ENCODE measurements at regions not wholly inside any gene's neighbourhood (a gene's known extent, or its start where the extent isn't known, plus 50 kb on each side); places are given as distances from the start of the nearest gene placed in this dataset.

DNA sequence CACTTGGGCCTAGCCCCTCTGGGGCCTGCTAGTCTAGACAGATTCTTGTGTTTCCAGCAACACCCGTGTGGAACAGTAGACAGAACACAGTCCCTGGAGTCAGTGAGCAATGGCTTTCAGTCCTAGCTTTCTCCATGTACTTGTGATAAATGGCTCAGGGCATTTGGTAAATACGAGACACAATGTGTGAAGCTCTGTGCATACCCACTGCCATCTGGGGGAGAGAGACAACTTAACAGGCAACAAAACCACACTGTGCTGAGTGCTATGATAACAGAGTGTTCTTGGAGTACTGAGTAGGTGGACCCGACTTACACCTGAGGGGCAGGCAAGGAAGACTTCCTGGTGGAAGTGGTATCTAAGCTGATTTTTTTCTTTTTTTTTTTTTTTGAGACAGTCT lies 86.3 kb upstream of the TBX3 start:
- no peak for DNase-seq

DNA sequence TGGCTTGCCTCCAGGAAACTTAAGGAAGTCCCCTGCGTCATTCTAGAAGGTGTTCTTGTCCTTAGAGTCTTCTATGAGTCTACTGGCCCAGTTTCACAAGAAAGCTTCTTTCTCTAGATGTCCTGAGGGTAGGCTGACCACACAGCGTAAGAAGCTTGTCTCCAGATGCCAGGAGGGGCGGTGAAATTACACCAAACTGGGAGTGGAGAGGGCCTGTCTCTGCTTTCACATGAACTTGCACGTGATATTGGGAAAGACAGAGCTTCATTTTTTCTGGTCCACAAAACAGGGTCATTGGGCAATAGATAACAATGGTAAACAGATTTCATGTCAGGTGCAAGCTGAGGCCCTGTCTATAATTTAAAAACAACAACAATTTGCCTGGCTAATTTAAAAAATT lies 85.7 kb upstream of the TBX3 start:
- no peak for DNase-seq

DNA sequence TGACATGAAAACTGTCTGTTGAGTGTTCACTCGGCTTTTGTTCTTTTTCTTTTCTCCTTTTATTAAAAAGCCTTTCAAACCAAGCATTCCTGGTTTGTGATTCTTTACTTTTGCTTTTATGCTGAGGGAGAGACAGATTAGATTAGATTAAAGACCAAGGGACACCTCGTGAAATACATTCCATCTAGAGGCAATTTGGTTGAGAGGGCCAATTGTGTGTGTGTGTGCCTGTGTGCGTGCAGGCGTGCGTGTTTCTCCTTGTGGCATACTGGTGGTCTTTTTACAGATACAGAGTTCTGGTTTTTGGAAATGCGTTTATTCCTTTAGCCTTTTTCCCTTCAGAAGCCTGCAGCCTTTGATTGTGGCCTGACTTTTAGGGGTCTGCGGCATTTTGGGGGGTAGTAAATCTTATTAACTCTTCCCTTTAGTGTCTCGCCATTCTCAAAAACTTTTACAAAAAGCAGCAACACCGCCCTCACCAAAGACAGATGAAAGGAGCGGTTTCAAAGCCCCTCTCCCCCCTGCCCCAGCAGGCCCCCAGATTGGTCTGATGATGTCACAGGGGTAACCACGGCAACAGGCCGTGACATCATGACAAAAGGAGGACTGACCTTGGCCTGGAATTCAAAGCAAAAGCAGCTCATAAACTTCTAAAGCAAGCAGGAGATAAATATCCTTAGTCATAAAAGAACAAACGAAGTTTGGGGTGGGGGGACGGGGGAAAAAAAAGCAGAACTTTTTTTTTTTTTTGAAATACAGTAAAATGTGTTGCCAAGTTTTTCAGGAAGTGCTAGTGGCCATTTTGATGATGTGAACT lies 84.1 kb upstream of the TBX3 start:
- DNase-seq = no peak

DNA sequence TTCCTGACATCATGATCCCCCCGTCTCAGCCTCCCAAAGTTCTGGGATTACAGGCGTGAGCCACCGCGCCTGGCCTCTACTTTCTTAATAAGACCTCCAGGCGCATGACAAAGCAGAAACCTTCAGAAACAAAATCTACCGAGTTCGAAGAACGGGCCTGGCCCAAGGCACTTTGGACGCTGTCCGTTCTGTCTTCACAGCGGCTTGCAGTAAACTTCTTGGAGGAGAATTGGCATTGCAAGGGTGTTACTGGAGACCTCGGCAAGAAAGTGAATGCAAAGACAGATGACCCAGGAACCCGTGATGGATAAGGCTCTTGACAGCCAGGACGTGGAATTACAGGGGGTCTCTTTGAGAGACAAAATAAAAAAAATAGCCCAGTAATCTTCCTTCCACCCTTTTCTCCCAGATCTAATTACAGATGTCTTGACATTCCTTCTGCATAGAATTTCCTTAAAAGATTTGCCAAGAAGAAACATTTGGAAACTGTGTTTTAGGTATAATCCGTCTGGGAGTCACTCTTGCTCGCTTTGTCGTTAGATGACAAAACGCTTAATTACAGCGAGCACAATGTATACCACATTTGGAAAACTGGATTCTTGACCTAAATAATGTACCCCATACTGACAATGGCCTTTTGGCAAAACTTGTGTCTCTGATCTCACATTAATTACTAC lies 83.2 kb upstream of the TBX3 start:
- DNase-seq = no peak

DNA sequence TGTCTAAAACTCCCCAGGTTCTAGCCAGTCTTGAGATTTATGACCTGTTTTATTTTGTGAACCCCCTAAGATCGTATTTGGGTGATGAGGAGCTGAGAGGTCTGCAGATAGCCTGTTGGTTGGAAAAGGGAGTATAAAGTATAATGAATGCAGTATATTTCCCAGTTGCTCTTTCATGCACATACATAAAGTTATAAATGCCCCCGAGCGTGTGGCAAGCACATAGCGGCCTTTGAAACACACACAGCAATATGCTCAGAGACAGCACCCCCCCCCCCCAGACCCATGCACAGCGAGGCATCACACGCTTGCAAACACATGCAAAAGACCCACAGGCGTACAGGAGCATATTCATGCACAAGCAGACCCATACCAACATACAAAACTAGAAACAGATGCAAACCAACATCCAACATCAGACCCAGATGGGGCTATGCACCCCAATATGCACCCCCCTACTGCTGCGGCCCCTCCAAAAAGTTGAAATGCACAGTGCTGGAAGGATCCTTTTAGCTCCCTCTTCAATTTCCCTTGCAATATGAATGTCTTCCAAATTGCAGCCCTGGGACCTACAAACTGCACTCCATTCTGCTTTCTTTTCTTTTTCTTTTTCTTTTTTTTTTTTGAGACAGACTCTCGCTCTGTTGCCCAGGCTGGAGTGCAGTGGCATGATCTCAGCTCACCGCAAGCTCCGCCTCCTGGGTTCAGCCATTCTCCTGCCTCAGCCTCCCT lies 82.2 kb upstream of the TBX3 start:
- DNase-seq = no peak

DNA sequence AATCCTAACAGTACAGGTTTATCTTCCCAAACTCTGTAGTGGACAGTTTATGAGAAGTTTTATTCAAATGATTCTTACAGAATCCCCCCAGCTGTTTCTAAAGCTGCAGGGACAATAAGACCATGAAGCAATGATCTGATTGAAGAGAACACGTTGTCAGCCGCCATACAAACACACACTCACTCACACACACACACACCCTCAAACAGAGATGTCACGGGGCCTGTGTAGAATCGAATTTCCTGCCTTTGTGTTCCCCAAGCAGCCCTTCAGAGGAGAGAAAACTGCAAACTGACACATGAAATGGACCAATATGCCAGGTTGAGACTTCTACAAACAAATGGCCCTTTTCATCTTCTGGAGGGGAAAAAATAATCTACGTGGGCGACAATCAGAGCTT lies 80.5 kb upstream of the TBX3 start:
- no peak for DNase-seq

DNA sequence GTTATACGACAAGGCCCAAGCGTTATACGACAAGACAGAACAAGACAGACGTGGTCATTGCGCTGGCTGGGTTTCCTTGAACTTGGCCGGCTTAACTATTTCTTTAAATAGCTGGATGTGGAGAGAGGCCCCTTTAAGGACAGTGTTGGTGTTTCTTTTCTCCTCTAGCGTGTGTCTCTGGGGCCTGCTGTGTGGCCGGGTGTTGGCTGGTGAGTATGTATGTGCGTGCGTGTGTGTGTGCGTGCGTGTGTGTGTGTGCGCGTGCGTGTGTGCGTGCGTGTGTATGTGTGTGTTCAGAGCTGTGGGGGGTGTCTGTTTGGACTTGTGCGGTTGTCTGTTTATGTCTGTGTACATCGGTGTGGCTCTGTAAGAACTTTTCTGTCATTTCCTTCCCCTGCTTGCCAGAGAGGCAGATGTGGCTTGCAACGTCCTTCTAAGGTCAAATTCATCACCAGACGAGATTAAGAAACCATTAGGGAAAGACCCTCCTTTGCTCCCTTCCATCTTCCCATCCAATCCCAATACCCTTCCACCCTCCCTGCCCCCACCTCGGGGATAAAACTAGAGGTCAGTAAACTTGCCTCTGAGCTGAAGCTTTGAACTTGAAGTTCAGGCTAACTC lies 78.6 kb upstream of the TBX3 start:
- no peak for DNase-seq

DNA sequence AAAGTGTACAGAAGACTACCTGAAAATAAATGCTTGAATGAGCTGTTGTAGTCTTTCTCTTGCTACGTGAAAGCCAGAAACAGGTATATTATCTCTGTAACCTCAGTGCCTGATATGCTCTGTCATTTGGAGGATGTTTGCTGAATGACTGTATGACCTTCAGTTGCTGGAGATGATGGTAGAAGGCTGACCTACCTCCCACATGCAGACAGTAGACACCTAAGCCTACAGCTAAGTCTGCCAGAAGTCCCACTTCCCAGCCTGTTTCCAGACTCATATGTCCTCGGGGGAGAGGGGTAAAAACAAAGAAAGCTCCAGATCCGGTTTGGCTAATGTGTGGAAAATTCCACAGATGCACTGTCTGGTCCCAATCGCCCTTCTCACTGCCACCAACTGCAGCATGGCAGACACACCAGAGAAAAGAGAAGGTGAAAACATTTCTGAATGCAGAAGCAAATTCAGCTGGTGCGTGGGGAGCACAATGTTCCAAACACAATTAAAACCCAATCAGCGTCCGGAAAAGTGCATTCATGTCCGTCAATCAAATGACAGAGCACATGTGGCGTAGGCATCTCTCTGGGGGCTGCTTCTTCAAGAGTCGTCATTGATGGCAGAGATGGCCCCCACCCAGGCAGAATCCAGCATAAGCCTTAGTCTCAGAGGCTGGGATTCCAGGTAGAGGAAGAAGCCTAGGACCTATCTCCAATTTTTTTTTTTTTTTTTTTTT lies 76.3 kb upstream of the TBX3 start:
- no peak for DNase-seq

DNA sequence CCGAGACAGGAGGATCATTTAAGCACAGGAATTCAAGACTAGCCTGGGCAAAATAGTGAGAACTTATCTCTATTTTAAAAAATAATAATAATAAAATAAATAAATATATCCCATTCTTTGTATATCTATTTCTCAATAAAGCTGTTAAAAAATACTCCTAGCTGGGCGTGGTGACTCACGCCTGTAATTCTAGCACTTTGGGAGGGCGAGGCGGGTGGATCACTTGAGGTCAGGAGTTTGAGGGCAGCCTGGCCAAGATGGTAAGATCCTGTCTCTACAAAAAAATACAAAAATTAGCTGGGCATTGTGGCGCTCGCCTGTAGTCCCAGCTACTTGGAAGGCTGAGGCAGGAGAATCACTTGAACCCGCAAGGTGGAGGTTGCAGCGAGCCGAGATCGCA lies 75.7 kb upstream of the TBX3 start:
- no peak for DNase-seq

DNA sequence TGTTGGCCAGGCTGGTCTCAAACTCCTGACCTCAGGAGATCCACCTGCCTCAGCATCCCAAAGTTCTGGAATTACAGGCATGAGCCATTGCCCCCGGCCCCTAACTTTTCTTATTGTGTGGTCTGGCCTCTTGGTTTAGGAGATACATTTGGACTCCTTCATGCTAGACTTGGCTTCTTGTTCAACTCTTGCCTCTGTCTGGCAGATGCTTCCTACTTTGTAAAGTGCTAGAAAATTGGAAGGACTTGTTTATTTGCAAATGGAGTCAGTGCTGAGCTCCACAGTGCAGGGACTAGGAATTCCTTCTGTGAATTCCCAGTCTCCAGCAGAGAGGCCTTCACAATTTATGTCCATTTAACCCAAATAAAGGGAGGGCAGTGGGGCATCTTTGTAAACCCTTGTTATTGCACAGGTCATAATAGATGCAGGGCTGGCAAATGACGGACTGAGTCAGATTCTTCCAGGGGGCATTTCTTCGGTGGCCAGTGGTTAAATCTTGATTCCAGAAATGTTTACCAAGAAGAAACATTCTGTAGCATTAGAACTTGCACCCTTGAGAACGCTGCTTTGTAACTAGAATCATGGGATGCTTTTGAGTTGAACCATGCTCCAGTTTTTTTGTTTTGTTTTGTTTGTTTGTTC lies 73.8 kb upstream of the TBX3 start:
- DNase-seq = no peak

DNA sequence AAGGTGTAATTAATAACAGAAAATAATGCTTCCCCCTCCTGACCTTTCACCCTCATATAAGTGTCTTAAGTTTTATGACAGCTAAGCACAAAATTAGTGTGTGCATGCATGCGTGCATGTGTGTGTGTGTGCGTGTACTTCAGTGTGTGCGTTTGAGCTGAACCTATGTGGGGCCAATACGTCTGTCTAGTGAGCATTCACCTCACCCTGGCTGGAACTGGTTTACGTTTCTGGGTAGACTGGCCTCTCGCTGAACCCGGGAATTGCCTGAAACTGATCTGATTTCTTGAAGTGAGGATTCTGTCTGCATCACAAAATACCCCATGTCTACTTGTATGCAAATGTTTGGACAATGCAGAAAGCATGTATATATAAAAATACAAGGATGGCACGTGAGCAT lies 68.2 kb upstream of the TBX3 start:
- no peak for DNase-seq

DNA sequence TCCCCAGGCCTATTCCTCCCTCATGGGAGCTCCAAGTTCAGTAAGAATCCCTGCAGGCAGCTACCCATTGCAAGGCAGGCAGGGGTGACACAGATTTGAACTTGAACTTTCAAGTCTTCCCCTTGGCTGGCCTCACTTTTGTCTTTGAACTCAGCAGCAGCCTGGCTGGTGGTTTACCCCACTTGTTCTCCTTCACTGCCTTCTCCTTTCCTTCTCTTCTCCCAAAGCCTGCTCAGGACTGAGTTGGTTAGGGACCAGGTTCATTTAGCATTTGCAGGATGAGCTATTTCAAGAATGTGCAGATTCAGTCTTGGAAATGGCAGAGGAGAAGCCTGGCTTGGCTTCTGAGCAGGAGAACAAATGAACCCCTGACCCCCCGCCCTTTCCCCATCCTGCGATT lies 67.7 kb upstream of the TBX3 start:
- DNase-seq = no peak

DNA sequence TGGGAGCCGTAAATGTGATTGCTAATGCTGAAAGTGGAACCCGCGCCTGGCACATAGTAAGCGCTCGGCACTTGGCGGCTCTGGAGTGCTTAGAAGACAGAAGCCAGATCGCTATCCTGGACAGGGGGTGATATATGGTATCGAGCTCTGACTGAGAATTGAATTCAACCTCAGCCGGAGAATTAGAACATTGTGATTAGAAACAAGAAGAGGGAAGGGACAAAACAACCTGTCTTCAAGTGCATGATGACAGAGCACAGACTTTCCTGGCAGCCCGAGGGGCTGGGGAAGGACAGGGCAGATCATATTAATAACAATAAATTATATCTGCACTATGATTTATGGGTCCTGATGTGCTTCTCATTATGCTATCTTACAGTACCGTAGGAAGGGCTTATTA lies 66.9 kb upstream of the TBX3 start:
- no peak for DNase-seq

DNA sequence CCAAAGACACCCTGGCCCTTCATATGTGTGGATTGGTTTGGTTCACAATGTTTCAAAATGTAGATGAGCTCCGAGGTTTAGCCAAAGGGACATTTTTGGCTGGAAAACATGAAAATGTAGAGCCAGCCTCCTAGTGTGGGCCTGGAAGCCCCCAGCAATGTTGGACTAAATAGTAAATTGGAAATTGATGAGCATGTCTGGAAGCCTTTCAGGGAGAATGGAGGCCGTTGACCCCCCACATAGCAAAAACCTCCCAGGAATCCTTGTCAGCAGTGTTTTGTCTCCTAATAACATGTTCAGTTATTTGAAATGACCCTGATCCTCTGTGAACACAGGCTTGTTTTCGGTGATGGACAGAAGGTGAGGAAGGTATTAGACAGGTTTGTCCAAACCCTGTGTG lies 65.1 kb upstream of the TBX3 start:
- DNase-seq = no peak

DNA sequence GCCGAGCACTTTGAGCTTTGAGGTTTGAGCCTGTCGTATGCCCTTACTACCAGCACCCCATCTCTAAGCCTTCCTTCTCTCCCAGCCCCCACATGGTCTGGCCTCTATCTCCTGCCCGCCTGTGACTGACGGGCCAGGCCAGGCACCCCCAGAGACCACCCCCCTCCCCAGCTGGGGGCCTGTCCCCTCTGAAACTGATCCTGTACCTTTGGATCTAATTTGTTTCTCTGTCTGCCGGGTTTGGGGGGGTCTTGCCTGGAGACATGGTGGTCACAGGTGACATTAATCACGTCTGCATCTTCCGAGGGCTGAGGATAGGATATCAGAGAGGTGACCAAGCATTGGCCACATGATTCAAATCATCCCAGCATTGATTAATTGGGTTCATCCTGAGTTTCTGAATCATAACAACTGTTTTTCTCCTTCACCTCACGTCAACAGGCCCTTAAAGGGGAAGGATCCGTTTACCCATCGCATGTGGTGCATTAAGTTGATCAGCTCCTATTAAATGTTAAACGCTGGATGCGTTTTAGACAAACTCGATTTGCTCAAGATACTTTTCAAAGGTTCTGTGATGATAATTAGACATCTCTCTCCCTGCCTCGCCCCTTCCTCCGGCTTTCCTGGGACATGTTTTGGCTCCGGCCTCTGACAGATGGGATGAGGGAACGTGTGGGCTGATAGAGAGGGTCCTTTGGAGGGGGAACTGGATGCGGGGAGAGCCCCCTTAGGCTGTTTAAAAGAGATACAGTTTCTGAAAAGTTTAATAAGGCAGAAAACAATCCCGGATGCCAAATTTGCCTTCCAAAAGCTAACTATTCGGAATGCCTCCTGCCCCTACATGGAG lies 63.3 kb upstream of the TBX3 start:
- no peak for DNase-seq

DNA sequence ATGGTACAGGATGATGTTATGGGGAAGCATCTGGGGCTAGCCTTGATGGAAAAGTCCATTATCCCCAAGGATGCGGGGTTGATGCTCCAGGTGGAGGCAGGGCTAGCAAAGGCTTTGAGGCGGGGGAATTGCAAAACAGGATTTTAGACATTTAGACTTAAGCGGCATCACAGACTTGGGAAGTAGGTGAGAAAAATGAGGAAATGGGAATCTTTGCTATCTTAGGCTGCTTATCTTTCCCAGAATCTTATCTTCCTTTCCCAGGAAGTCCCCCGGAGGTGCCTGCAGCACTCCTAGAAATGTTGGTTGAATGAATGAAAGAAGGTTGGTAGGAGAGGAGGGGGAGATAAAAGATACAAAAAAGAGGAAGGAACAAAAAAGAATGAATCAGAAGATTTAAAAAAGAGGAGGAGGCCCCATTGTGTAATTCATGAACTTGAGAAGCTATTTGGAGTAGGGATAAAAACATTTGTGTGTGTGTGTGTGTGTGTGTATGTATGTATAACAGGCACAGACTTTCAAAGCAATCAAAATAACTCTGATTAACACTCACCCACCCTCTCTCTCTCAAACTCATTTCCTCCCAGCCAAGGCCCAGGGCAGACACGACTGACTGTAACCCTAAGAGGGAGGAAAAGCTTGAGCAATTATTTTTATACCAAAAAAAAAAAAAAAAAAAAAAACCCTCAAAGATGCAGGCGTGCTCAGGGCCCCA lies 62.5 kb upstream of the TBX3 start:
- no peak for DNase-seq

DNA sequence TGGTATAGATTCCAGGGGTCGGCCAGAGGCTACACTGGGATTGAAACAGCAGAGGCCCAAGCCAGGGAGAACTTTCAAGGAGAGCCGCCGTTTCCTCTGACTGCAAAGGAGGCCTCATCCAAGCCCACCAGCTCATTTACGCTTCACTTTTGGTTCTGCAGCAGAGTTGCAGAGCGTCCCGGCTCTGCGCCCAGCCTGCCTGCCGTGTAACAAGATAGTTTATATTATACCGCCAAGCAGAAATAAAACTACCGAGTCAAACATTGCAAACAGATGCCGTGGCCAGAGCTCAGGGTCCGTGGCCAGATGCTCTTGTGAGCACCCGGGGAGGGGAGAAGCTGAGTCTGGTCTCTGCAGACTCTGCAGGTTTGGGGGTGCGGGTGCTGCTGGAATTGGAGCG lies 60.7 kb upstream of the TBX3 start:
- no peak for DNase-seq

DNA sequence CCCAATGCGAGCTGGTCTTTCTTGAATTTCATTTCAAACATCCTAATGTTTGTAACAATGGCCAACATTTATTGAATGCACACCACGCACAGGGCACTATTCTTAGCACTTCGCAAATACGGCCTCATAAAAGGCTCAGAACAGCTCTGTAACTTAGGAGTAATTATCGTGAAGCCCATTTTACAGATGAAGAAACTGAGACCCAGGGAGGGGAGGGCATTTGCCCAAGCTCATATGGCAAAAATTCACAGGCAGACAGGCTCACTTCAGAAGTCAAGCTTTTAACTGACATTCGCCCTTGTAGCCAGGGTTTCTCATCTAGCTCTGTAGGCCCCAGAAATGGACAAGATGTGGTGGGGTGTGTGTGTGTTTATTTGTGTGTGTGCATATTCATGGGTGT lies 60.3 kb upstream of the TBX3 start:
- no peak for DNase-seq

DNA sequence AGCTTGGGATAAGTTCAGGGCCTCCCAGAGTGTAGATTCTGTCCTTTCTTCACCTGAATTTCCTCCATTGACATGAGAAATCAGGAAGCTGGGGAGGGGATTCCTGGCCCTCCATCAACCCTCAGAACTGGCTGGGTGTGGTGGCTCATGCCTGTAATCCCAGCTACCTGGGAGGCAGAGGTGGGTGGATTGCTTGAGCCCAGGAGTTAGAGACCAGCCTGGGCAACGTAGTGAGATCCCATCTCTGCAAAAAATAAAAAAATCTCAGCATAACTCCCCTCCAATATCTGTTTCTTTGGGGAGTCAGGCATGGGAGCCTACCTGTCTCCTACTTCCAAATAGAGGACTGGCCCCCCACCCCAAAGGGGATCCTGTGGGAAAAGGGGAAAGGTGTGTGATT lies 59.8 kb upstream of the TBX3 start:
- DNase-seq = no peak

DNA sequence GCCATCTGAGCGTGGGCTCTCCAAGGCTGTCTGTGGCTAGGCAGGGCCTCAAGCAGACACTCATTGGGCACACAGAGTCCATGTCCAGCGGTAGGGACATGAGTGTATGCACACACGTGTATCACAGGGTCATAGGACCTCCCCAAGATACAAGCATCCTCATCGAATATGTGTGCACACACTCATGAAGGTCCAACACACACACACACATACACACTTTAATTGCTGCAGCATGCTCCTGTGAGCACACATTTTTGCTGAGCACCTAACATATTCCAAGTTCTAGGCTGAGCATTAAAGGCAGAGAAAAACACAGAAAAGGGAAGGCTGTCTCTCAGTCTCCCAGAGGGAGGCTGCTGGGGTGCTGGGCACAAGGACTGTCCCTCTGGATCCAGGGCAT lies 59.3 kb upstream of the TBX3 start:
- DNase-seq = no peak

DNA sequence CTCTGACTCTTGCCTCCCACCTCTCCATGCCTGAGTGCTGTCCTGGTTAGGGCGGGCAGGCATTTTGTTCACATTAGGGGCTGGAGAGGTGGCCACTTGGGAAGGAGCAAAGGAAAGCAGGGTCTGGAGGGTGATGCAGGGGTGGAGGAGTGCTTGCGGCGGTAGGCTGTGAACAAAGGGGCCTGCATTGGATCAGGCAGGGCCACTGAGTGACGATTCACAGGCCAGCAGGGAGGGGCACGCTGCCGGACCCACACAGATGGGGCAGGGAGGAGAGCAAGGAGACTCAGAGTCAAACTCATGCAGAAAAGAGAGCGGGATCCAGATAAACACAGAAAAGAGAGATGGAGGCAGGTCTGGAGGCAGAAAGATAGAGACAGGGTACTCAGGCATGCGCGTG lies 58.4 kb upstream of the TBX3 start:
- no peak for DNase-seq
